ENCODE measurements at regions not wholly inside any gene's neighbourhood (a gene's known extent, or its start where the extent isn't known, plus 50 kb on each side); places are given as distances from the start of the nearest gene placed in this dataset.

DNA sequence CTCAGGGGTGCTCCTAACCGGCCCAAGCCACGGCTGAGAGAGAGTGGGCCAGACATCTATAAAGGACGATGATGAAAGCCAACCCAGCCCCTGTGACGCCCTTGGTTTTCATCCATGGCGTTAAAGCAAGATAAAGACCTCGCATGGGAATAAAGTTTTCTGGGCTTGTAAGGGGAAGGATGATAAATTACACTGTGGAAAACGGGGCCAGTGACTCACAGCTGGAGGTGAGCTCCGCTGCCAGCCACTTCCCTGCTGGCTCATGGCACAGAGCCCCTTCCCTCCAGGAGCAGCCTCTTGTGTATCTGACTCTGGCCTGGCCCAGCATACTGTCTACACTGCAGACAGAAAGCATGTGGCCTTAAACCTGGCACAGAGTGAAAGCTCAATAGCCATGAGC, 503.2 kb upstream of the B3GAT1 start (continued):
- TF ChIP-seq, protein P1, sequence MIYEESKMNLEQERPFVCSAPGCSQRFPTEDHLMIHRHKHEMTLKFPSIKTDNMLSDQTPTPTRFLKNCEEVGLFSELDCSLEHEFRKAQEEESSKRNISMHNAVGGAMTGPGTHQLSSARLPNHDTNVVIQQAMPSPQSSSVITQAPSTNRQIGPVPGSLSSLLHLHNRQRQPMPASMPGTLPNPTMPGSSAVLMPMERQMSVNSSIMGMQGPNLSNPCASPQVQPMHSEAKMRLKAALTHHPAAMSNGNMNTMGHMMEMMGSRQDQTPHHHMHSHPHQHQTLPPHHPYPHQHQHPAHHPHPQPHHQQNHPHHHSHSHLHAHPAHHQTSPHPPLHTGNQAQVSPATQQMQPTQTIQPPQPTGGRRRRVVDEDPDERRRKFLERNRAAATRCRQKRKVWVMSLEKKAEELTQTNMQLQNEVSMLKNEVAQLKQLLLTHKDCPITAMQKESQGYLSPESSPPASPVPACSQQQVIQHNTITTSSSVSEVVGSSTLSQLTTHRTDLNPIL (CRISPR knock-in tag; IDR thresholded peaks at IDR 0.05; ENCODE audit: low read depth): no peak
- TF ChIP-seq GLIS3 (CRISPR knock-in tag; IDR thresholded peaks at IDR 0.05): no peak
- no peak for TF ChIP-seq OSR1 (CRISPR knock-in tag; IDR thresholded peaks at IDR 0.05)
- TF ChIP-seq ZNF8 (CRISPR knock-in tag; IDR thresholded peaks at IDR 0.05): no peak

DNA sequence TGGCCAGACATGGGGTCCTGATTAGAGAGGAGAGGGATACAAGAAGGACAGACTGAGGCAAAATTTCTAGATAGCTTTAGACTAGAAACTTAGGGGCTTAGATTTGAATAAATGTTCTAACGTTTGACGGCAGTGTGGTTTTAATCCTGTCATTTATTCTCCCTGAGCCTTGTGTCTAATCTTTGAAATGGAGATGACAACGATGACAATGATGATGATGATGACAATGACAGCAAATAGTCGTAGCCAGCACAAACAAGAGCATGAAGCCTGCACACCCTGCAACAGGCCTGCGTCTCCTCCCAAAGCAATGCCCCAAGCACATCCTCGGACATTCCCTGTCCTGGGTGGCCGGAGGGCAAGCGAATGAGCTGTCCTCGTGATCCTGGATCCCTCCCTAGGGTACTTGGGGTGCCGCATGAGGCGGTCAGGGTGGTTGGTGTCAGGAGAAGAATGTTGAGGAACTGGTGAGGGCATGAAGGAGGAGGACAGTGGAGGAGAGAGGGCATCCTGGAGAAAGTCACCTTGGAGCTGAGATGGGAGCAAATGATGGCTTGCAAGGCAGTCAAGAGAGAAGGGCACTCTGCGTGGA, 502.1 kb upstream of the B3GAT1 start:
- TF ChIP-seq ZFP3 (CRISPR knock-in tag; IDR thresholded peaks at IDR 0.05): no peak
- TF ChIP-seq SNAI2 (CRISPR knock-in tag; IDR thresholded peaks at IDR 0.05): no peak
- TF ChIP-seq, protein P1 (CRISPR knock-in tag; IDR thresholded peaks at IDR 0.05; ENCODE audit: low read depth): no peak
- TF ChIP-seq, protein P2, sequence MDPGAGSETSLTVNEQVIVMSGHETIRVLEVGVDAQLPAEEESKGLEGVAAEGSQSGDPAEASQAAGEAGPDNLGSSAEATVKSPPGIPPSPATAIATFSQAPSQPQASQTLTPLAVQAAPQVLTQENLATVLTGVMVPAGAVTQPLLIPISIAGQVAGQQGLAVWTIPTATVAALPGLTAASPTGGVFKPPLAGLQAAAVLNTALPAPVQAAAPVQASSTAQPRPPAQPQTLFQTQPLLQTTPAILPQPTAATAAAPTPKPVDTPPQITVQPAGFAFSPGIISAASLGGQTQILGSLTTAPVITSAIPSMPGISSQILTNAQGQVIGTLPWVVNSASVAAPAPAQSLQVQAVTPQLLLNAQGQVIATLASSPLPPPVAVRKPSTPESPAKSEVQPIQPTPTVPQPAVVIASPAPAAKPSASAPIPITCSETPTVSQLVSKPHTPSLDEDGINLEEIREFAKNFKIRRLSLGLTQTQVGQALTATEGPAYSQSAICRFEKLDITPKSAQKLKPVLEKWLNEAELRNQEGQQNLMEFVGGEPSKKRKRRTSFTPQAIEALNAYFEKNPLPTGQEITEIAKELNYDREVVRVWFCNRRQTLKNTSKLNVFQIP (CRISPR knock-in tag; IDR thresholded peaks at IDR 0.05; ENCODE audit: borderline replicate concordance, low read depth): no peak
- no peak for TF ChIP-seq ZNF565 (CRISPR knock-in tag; conservative IDR thresholded peaks at IDR 0.05; ENCODE audit: low read depth)
- TF ChIP-seq BACH2 (CRISPR knock-in tag; IDR thresholded peaks at IDR 0.05; ENCODE audit: borderline replicate concordance): no peak
- TF ChIP-seq ZC3H10 (CRISPR knock-in tag; IDR thresholded peaks at IDR 0.05): no peak
- TF ChIP-seq, protein P3, sequence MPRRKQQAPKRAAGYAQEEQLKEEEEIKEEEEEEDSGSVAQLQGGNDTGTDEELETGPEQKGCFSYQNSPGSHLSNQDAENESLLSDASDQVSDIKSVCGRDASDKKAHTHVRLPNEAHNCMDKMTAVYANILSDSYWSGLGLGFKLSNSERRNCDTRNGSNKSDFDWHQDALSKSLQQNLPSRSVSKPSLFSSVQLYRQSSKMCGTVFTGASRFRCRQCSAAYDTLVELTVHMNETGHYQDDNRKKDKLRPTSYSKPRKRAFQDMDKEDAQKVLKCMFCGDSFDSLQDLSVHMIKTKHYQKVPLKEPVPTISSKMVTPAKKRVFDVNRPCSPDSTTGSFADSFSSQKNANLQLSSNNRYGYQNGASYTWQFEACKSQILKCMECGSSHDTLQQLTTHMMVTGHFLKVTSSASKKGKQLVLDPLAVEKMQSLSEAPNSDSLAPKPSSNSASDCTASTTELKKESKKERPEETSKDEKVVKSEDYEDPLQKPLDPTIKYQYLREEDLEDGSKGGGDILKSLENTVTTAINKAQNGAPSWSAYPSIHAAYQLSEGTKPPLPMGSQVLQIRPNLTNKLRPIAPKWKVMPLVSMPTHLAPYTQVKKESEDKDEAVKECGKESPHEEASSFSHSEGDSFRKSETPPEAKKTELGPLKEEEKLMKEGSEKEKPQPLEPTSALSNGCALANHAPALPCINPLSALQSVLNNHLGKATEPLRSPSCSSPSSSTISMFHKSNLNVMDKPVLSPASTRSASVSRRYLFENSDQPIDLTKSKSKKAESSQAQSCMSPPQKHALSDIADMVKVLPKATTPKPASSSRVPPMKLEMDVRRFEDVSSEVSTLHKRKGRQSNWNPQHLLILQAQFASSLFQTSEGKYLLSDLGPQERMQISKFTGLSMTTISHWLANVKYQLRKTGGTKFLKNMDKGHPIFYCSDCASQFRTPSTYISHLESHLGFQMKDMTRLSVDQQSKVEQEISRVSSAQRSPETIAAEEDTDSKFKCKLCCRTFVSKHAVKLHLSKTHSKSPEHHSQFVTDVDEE (CRISPR knock-in tag; IDR thresholded peaks at IDR 0.05): no peak
- TF ChIP-seq, protein P4, sequence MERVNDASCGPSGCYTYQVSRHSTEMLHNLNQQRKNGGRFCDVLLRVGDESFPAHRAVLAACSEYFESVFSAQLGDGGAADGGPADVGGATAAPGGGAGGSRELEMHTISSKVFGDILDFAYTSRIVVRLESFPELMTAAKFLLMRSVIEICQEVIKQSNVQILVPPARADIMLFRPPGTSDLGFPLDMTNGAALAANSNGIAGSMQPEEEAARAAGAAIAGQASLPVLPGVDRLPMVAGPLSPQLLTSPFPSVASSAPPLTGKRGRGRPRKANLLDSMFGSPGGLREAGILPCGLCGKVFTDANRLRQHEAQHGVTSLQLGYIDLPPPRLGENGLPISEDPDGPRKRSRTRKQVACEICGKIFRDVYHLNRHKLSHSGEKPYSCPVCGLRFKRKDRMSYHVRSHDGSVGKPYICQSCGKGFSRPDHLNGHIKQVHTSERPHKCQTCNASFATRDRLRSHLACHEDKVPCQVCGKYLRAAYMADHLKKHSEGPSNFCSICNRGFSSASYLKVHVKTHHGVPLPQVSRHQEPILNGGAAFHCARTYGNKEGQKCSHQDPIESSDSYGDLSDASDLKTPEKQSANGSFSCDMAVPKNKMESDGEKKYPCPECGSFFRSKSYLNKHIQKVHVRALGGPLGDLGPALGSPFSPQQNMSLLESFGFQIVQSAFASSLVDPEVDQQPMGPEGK (CRISPR knock-in tag; IDR thresholded peaks at IDR 0.05; ENCODE audit: borderline replicate concordance): no peak
- no peak for TF ChIP-seq GLIS3 (CRISPR knock-in tag; IDR thresholded peaks at IDR 0.05)
- no peak for TF ChIP-seq TOX (CRISPR knock-in tag; IDR thresholded peaks at IDR 0.05; ENCODE audit: borderline replicate concordance)
- no peak for TF ChIP-seq ISL1 (CRISPR knock-in tag; IDR thresholded peaks at IDR 0.05)
- no peak for TF ChIP-seq ZNF70 (CRISPR knock-in tag; IDR thresholded peaks at IDR 0.05)
- no peak for TF ChIP-seq ARNTL (CRISPR knock-in tag; IDR thresholded peaks at IDR 0.05; ENCODE audit: borderline replicate concordance, low read depth)
- TF ChIP-seq OSR1 (CRISPR knock-in tag; IDR thresholded peaks at IDR 0.05): no peak
- no peak for TF ChIP-seq PPARA (CRISPR knock-in tag; IDR thresholded peaks at IDR 0.05; ENCODE audit: borderline replicate concordance)
- no peak for ATAC-seq

DNA sequence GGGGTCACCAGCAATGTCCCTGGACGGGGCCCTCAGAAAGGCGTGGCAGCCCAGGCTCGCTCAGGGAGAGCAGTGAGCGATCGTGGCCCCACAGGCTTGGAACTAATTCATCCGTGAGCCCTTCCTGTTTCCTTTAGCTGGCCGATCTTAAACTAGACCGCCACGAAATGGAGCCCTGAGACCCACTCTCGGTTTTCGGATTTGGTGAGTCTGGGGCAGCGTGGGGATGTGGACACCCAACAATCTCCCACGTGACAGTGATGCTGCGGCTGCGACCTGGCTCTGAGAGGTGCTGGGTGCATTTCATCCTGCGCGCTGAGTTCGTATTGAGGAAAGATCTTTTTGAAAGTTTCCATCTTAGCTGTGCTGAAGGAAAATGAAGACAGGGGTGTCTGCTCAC, 501.3 kb upstream of the B3GAT1 start:
- ATAC-seq: no peak
- TF ChIP-seq ZNF8 (CRISPR knock-in tag; IDR thresholded peaks at IDR 0.05) (no peak), ZNF565 (CRISPR knock-in tag; conservative IDR thresholded peaks at IDR 0.05; ENCODE audit: low read depth) (no peak), ISL1 (CRISPR knock-in tag; IDR thresholded peaks at IDR 0.05) (no peak), SNAI2 (CRISPR knock-in tag; IDR thresholded peaks at IDR 0.05) (no peak), BACH2 (CRISPR knock-in tag; IDR thresholded peaks at IDR 0.05; ENCODE audit: borderline replicate concordance) (no peak), ESRRG (CRISPR knock-in tag; IDR thresholded peaks at IDR 0.05) (no peak)
- TF ChIP-seq, protein P1 (CRISPR knock-in tag; IDR thresholded peaks at IDR 0.05; ENCODE audit: low read depth): no peak
- TF ChIP-seq, protein P4 (CRISPR knock-in tag; IDR thresholded peaks at IDR 0.05; ENCODE audit: borderline replicate concordance): no peak
- TF ChIP-seq, protein P3 (CRISPR knock-in tag; IDR thresholded peaks at IDR 0.05): no peak
- TF ChIP-seq, protein P2 (CRISPR knock-in tag; IDR thresholded peaks at IDR 0.05; ENCODE audit: borderline replicate concordance, low read depth): no peak
